HG02970 (cell line): ENCODE measurements at regions not wholly inside any gene's neighbourhood (a gene's known extent, or its start where the extent isn't known, plus 50 kb on each side); places are given as distances from the start of the nearest gene placed in this dataset.
"Not testable (repeated sequence)": the region's sequence is repeated elsewhere in the genome, so short reads cannot be mapped to it uniquely, and the experiment has no call there.

Experiments used
- ATAC-seq: cut with Tn5 transposase; IDR thresholded peaks from one replicate; pipeline ENCODE4 v1.9.1; 2021; ENCODE audit warnings: mild to moderate bottlenecking, moderate library complexity, moderate number of reproducible peaks; ENCODE audit not compliant: unreplicated experiment, low FRiP score

GRCh38 chr3:87109465-87109864, 117.6 kb upstream of the CHMP2B start:
- ATAC-seq: no peak

GRCh38 chr3:87101861-87102625, 111.1 kb upstream of the VGLL3 start:
- no peak for ATAC-seq

DNA sequence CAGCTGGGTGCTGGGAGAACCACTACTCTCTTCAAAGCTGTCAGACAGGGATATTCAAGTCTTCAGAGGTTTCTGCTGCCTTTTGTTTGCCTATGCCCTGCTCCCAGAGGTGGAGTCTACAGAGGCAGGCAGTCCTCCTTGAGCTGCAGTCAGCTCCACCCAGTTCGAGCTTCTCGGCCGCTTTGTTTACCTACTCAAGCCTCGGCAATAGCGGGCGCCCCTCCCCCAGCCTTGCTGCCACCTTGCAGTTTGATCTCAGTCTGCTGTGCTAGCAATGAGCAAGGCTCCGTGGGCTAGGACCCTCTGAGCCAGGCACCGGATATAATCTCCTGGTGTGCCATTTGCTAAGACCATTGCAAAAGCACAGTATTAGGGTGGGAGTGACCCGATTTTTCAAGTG, 106.8 kb upstream of the VGLL3 start:
- ATAC-seq: not testable (repeated sequence)

GRCh38 chr3:87090631-87091030, 99.7 kb upstream of the VGLL3 start:
- no peak for ATAC-seq

DNA sequence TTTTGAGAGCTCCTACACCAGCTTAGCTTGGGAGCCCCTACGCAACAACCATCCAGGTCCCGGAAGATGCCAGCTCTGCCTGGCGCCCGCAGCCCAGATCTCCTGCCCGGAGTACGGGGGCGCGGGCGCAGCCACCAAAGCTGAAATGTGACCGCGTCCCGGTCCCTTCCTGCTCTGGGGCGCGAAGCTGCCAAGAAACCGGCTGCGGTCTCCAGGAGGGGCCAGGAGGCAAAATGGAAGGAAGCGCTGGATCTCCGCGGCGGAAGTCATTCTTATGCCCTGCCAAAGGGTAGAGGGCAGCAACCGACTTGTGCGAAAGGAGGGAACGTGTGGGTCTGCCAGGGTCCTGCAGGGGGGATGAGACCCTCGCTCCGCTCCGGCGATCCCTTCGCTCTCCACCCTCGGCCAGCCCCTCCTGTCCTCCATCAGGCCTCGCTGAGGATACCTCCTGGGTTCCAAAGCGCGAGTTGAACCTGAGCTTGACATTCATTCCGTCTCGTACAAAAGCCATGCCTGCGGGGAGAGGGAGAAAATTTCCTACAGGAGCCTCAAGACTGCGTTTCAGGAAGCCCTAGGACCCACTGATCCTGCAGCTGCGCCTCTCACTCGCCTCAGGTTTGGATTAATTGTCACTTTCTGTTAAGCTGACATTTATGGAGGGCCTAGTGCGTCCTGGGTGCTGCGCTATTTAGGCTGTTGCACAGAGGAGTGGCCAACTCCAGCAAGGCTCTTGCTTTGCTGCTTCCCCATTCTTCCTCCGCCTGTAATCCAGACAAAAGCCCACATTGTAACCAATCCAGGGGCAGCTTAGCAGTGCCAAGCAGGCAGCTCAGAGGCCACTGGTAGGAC, 98.3 kb upstream of the VGLL3 start:
- peak; percentile 60 for ATAC-seq

DNA sequence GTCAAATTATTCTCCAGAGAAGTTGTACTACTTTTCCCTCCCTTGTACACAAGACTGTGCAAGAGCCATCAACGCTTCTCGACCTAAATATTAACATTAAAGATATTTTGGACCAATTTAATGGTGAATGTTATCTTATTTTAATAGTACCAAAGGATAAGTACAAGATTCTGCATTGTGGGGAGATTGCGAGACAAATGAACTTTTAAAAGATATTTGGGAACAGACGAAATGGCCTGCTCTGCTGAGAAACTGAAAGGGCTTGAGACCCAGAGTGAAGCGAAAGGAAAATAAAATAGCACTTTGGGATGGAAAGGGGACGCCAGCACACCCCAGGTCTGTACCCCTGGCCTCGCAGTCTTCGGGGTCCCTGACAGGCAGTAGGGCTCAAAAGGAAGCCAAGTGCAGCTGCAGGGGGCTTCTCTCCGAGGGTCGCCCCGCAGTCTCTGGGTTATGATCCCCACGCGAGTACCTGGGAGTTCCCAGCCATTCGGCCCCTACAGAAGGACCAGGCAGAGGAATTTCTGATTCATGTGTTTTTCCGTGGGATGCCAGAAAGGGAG, 97.6 kb upstream of the VGLL3 start:
- ATAC-seq: peak; percentile 9

DNA sequence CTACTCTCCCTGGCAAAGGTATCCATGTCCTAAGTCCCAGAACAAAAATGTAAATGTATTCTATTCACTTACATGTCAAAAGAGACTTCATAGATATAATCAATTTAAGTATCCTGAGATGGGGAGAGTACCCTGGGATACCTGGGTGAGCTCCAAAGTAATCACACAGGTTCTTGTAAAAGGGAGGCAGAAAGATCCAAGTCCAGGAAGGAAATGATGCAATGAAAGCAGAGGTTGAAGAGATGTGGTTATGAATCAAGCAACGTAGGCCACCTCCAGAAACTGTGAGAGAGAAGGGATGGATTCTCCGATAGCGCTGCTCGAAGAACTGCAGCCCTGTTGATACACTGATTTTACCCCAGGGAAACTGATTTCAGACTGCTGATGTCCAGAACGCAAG, 93.9 kb upstream of the VGLL3 start:
- no peak for ATAC-seq

GRCh38 chr3:87082796-87083440, 92.0 kb upstream of the VGLL3 start:
- no peak for ATAC-seq

DNA sequence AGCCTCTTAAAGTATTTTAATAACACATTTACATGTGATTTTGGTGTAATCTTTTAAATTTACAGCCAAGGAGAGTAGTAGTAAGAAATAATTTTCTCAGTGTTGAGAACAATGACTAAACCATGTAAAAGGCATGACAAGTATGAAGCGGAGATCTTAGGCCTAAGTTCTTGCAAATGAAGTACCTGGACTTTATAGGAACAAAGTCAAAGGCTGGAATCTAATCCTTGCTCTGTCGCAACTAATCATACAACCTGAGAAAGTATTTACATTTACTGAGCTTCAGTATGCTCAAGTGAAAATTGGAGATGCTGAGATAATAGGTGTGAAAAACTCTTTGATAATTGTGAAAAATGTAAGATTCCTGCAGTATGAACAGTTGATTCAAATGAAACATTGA, 86.4 kb upstream of the VGLL3 start:
- no peak for ATAC-seq

DNA sequence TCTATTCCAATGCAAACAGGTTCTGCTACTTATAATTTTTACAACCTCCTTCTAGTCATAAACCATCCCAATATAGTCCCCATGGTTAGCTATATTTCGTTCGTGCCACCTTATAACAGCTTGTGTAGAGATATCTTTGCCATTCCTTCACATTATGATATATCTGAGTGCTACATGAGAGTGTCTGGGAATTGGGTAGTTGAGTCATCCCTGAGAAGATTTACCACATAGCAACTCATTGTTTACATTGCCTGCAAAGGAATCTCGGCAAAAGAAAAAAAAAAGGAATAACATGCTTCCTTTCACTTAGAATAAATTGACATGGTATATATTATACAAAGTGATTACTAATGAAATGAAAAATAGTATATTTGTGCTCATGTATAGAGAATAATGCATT, 86.0 kb upstream of the VGLL3 start:
- no peak for ATAC-seq

DNA sequence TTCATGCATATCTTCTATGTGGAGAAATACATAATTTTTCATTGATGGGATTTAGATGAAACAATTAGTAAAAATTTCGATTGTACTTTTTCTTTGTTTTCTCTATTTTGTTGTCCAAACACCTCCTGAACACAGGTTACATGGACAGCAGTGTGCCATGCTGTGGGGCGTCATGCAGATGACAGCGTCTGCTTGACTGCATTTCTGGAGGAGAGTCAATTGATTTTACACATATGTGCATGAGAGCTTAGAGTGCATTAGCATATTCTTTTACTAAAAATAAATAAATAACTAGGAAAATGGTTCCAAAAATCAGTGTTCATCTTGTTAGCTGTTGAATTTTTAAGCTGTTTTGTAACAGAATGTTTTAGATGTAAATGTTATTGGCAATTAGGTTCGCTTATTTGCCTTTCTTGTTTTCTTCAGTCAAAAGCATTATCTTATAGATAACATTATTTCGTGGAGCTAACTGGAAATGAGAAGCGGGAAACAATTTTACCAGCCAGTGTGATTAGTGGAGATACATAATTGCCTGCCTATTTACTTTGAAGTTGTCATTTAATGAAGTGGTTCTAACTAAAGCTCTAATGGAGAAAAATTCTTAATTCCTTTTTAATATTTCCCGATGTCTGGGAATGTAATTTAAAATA, 82.7 kb upstream of the VGLL3 start:
- ATAC-seq: no peak

- ATAC-seq: no peak
Observed at GRCh38 chr3:87072446-87072845, 81.5 kb upstream of the VGLL3 start.

DNA sequence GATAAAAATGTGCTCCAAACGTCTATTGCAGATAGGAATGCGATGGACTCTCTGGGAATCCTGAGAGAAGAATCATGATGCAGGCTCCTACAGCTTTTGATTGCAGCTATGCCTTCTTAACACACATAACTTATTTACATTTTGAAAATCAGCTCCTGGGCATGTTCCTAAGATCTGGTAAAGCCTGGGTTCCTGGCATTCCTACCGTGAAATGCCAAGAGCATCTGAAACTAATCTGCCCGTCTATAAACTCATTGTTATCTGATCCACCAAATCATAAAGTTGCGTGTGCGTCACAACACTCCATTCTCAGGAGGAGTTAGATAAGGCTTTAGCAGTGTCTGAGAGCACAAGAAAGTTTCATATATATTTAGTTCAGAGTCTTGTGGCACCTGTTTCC, 79.0 kb upstream of the VGLL3 start:
- no peak for ATAC-seq

DNA sequence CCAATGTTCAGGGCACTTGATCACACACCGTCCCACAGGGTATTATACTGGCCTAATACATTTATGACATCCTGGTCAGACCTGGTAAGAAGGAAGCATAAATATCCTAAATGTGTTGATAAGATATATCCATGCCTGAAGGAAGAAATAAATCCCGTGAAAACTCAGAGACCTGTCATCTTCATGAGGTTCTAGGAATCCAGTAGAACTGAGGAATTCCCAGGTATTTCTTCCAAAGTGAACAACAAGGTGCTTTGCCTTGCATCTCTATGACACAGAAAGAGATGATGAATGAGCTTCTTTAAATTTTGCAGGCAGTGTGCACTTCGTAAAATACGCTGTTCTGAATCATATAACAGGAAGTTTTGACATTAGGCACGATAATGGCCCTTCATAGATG, 78.1 kb upstream of the VGLL3 start:
- no peak for ATAC-seq

- ATAC-seq: no peak
Observed at GRCh38 chr3:87062685-87063084, 71.7 kb upstream of the VGLL3 start.

DNA sequence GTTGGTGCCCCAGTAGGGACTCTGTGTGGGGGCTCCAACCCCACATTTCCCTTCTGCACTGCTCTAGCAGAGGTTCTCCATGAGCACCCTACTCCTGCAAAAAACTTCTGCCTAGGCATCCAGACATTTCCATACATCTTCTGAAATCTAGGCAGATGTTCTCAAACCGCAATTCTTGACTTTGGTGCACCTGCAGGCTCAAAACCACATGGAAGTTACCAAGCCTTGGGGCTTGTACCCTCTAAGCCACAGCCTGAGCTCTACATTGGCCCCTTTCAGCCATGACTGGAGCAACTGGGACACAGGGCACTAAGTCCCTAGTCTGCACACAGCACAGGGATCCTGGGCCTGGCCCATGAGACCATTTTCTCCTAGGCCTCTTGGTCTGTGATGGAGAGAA, 66.5 kb upstream of the VGLL3 start:
- ATAC-seq: no peak

- ATAC-seq: no peak
Observed at GRCh38 chr3:87053553-87053952, 62.6 kb upstream of the VGLL3 start.

DNA sequence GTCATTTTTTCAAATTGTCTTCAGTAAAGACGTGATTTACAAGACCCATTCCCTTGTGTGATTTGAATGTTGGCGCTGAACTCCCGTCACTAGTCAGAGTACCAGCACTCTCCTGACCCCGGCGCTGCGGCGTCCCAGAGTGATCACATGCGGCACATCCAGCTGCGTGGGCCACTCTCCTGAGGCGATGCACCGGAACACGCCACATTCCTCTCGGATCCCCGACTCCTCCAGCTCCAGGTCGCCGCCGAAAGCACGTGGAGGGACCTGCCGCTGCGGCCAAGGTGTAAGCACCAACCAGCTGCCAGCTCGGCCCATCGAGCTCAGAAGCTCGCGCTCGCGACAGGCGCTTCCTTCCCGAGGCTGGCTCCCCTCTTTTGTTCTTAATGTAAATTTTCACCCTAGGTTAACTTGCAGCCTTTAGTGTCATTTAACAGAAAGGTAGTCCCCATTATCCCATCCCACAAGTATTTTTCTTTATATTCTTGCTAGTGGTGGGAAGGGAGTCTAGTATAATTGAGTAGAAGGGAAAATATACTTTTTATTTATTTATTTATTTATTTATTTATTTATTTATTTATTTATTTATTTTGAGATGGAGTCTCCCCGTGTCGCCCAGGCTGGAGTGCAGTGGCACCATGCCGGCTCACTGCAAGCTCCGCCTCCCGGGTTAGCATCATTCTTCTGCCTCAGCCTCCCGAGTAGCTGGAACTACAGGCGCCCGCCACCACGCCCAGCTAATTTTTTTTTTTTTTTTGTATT, 61.7 kb upstream of the VGLL3 start:
- ATAC-seq: no peak

GRCh38 chr3:87047852-87048251, 56.9 kb upstream of the VGLL3 start:
- no peak for ATAC-seq

DNA sequence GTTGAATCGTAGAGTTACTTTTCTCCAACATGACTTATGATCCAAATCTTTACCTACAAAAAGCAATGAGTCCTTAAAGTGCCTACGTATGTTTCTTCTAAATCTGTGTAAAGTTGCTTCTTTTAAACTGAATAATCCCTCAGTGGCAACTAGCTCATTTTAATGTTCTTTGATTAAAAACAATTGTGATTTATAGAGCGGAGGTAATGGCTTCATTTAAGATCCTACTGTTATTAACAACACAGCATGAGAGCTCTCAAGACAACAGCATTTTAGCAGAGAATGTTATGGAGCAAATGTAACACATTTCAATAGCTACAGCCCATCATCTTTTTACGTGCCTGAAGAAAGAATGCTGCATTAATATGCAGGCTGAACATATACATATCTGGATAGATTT, 55.3 kb upstream of the VGLL3 start:
- no peak for ATAC-seq
